Keratinocyte (primary cell): ENCODE measurements at regions not wholly inside any gene's neighbourhood (a gene's known extent, or its start where the extent isn't known, plus 50 kb on each side); places are given as distances from the start of the nearest gene placed in this dataset.

Experiments
- DNase-seq: peaks from one replicate; pipeline ENCODE4 v3.0.0-alpha.2; 2011; ENCODE audit warnings: low read depth, missing footprints, low spot score
- FAIRE-seq: peaks from 2 replicates; lab custom pipeline; 2011; peaks lifted over from hg19 to GRCh38; lab: Jason Lieb, UNC
- H2AFZ ChIP-seq: 2 replicates; pipeline ENCODE4 v1.6.0; 2012; ENCODE audit warnings: low read length, control low read depth, inconsistent platforms; ENCODE audit not compliant: control insufficient read depth
- H3K27ac ChIP-seq: 2 replicates; pipeline ENCODE4 v1.5.1; 2011; ENCODE audit warnings: low read length; ENCODE audit not compliant: control insufficient read depth, insufficient read depth
- H3K27me3 ChIP-seq: 3 replicates; pipeline ENCODE4 v1.6.0; 2011; ENCODE audit warnings: low read length; ENCODE audit not compliant: control insufficient read depth, insufficient read depth; ENCODE audit errors: extremely low read depth
- H3K36me3 ChIP-seq, 2 experiments: 2 replicates in 1 of 2; 3 replicates in 1 of 2; pipeline ENCODE4 v1.5.1; 2011; ENCODE audit warnings: low read length in 2 of 2, mild to moderate bottlenecking in 1 of 2; ENCODE audit not compliant: control insufficient read depth in 2 of 2, insufficient read depth in 2 of 2; ENCODE audit errors: extremely low read depth in 1 of 2
- H3K4me1 ChIP-seq: 3 replicates; pipeline ENCODE4 v1.5.1; 2011; ENCODE audit warnings: low read length; ENCODE audit not compliant: control insufficient read depth, insufficient read depth; ENCODE audit errors: extremely low read depth
- H3K4me2 ChIP-seq: 3 replicates; pipeline ENCODE4 v1.6.0; 2011; ENCODE audit warnings: low read depth, low read length; ENCODE audit not compliant: control insufficient read depth, insufficient read depth; ENCODE audit errors: extremely low read depth
- H3K4me3 ChIP-seq, 3 experiments: fragments of 200-600 bp in 1 of 3; sonication (generic) in 1 of 3; 2 replicates in 2 of 3; 3 replicates in 1 of 3; pipeline ENCODE4 v1.5.1; 2011 to 2016; ENCODE audit warnings: low read length in 3 of 3, mild to moderate bottlenecking in 3 of 3, control low read depth in 2 of 3, inconsistent platforms in 1 of 3, low read depth in 1 of 3, mixed read lengths in 1 of 3, mixed run types in 1 of 3, moderate library complexity in 1 of 3; ENCODE audit not compliant: control insufficient read depth in 2 of 3, insufficient read depth in 2 of 3; ENCODE audit errors: extremely low read depth in 1 of 3
- H3K79me2 ChIP-seq: 2 replicates; pipeline ENCODE4 v1.6.0; 2012; ENCODE audit warnings: low read length; ENCODE audit not compliant: control insufficient read depth, insufficient read depth
- H3K9ac ChIP-seq: 3 replicates; pipeline ENCODE4 v1.6.0; 2011; ENCODE audit warnings: low read length; ENCODE audit not compliant: control insufficient read depth, insufficient read depth; ENCODE audit errors: extremely low read depth
- H3K9me1 ChIP-seq: 3 replicates; pipeline ENCODE4 v1.6.0; 2011; ENCODE audit warnings: low read length; ENCODE audit not compliant: control insufficient read depth, insufficient read depth; ENCODE audit errors: extremely low read depth
- H3K9me3 ChIP-seq: 2 replicates; pipeline ENCODE4 v1.5.1; 2012; ENCODE audit warnings: low read depth, low read length; ENCODE audit not compliant: control insufficient read depth
- H4K20me1 ChIP-seq: 3 replicates; pipeline ENCODE4 v1.6.0; 2011; ENCODE audit warnings: low read length; ENCODE audit not compliant: control insufficient read depth, insufficient read depth; ENCODE audit errors: extremely low read depth
- EZH2 ChIP-seq: IDR thresholded peaks from one replicate; pipeline ENCODE4 v1.6.1; 2012; ENCODE audit warnings: inconsistent platforms, mild to moderate bottlenecking, low read length, moderate library complexity
- dilution Hi-C: fragments of 300-500 bp; cut with MboI; formaldehyde crosslinking; loops from one replicate; pipeline ENCODE4 v1.7.0; 2020; ENCODE audit warnings: low sequenced_read_pairs; ENCODE audit not compliant: extremely low pct_ligation_motif_present
- TF ChIP-seq, protein P1 (sequence below), 3 experiments: IDR thresholded peaks in 1 of 3; conservative IDR thresholded peaks in 1 of 3; optimal IDR thresholded peaks in 1 of 3; 2 replicates in 2 of 3; 3 replicates in 1 of 3; pipeline versions ENCODE3 to v1.5.1; 2011; ENCODE audit warnings: low read length in 3 of 3, mild to moderate bottlenecking in 3 of 3, moderate library complexity in 2 of 3, control low read depth in 1 of 3, inconsistent platforms in 1 of 3; ENCODE audit not compliant: insufficient read depth in 2 of 3; ENCODE audit errors: extremely low read depth in 1 of 3

DNA sequence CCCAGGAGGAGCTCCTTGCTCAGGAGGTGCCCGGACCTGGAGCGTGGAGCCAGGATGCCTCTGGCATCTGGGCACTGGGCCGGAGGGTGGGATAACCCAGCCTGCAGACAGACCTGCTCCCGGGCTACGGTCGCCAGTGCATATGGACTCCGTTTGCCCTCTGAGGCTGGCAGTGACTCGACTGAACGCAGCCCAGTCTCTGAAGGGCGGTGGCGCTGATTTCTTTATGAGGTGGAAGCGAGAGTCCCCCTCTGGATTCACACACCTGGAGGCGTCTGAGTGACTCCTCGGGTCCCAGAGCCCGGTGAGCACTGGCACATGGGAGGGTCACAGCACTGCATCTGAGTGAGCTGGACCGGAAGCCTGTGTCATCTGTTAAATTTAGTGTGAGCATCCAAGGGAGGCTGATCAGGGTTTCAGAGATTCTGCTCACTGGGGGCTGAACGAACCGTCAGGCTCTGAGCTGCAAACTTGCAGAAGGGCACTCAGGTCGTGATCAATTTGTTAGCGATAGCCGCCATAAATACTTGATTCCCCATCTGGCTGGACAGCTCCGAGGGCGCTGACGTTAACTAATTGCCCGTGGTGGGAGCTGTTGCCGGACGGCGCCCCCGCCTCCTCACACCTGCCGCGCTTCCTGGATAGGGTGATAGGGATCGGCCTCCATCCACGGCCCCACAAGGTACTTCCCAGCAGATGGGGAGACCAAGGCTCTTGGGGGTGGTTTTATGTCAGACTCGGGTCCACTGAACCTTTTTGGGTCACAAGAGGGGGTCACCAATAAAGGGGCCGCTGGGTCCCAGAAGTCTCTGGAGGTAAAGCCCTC is 60.7 kb upstream of the TTC34 start:
- TF ChIP-seq, protein P1, sequence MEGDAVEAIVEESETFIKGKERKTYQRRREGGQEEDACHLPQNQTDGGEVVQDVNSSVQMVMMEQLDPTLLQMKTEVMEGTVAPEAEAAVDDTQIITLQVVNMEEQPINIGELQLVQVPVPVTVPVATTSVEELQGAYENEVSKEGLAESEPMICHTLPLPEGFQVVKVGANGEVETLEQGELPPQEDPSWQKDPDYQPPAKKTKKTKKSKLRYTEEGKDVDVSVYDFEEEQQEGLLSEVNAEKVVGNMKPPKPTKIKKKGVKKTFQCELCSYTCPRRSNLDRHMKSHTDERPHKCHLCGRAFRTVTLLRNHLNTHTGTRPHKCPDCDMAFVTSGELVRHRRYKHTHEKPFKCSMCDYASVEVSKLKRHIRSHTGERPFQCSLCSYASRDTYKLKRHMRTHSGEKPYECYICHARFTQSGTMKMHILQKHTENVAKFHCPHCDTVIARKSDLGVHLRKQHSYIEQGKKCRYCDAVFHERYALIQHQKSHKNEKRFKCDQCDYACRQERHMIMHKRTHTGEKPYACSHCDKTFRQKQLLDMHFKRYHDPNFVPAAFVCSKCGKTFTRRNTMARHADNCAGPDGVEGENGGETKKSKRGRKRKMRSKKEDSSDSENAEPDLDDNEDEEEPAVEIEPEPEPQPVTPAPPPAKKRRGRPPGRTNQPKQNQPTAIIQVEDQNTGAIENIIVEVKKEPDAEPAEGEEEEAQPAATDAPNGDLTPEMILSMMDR (optimal IDR thresholded peaks at IDR 0.05 in 1 of 3, IDR thresholded peaks at IDR 0.05 in 1 of 3, conservative IDR thresholded peaks at IDR 0.05 in 1 of 3; ENCODE audit: extremely low read depth in 1 of 3, insufficient read depth in 2 of 3, low read length in 3 of 3), result no peak
- TF ChIP-seq EZH2, result no peak
- no peaks in the 10 kb centered on the region for H3K27me3 ChIP-seq
- no peaks in the 10 kb centered on the region for H3K79me2 ChIP-seq
- no peaks in the 10 kb centered on the region for H3K4me1 ChIP-seq
- no peaks in the 10 kb centered on the region for H3K36me3 ChIP-seq
- H3K9me3 ChIP-seq, result peaks cover 16% of the 10 kb centered on the region
- no peak overlapping the region for H3K4me2 ChIP-seq
- FAIRE-seq (no peak), DNase-seq (no peak)
- H3K27ac ChIP-seq, result no peak overlapping the region
- H4K20me1 ChIP-seq, result no peaks in the 10 kb centered on the region
- H3K9ac ChIP-seq, result no peak overlapping the region
- H2AFZ ChIP-seq, result no peak overlapping the region
- dilution Hi-C loops, result no loop called here
- no peak overlapping the region for H3K4me3 ChIP-seq
- H3K9me1 ChIP-seq, result no peaks in the 10 kb centered on the region

DNA sequence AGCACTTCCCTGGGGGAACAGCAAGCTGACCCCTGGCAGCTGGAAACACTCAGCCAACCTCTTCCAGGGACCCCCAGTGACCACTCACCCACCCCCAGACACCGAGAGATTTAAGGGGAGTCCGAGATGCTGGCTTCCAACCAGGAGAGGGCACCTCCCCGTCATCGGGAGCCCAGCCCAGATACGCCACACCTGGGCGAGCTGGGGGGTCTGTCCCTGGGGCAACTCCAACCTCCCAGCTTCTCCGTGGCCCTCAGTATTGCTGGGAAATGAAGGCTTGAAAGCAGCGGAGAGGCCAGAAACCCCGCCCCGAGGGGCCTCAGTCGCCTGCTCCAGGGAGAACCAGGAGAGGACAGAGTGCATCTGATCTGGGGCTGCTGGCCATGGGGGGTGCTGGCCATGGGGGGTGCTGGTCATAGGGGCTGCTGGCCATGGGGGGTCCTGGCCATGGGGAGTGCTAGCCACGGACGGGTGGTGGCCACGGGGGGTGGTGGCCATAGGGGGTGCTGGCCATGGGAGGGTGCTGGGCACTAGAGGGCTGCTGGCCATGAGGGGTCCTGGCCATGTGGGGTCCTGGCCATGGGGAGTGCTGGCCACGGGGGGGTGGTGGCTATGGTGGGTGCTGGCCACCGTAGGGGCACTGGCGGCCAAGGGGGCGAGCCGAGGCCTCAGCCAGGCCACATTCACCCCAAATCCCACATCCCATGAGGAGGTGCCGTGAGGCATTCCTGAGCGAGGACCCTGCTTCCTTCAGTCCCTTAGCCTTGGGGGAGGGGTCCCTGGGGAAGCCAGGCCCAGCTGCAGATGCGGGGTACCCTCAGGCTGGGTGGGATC is 61.5 kb upstream of the TTC34 start:
- no peak overlapping the region for H3K4me2 ChIP-seq
- no peak overlapping the region for H3K4me3 ChIP-seq
- H2AFZ ChIP-seq, result no peak overlapping the region
- no peaks in the 10 kb centered on the region for H3K79me2 ChIP-seq
- DNase-seq (no peak), FAIRE-seq (no peak)
- no peaks in the 10 kb centered on the region for H3K36me3 ChIP-seq
- no peaks in the 10 kb centered on the region for H4K20me1 ChIP-seq
- TF ChIP-seq EZH2, result no peak
- TF ChIP-seq, protein P1 (optimal IDR thresholded peaks at IDR 0.05 in 1 of 3, IDR thresholded peaks at IDR 0.05 in 1 of 3, conservative IDR thresholded peaks at IDR 0.05 in 1 of 3; ENCODE audit: extremely low read depth in 1 of 3, insufficient read depth in 2 of 3, low read length in 3 of 3), result no peak
- H3K27ac ChIP-seq, result no peak overlapping the region
- dilution Hi-C loops, result no loop called here
- no peak overlapping the region for H3K9ac ChIP-seq
- no peaks in the 10 kb centered on the region for H3K4me1 ChIP-seq
- H3K27me3 ChIP-seq, result no peaks in the 10 kb centered on the region
- H3K9me1 ChIP-seq, result no peaks in the 10 kb centered on the region
- peaks cover 14% of the 10 kb centered on the region for H3K9me3 ChIP-seq
